NCI-H345 treated with DMSO at 0.1 percent for 48 hours (cell line): ENCODE measurements at regions not wholly inside any gene's neighbourhood (a gene's known extent, or its start where the extent isn't known, plus 50 kb on each side); places are given as distances from the start of the nearest gene placed in this dataset.

Experiments used
- DNase-seq: peaks from one replicate; lab custom pipeline; 2025; ENCODE audit not compliant: unreplicated experiment; lab: John Stamatoyannopoulos, UW

GRCh38 chr6:169165561-169166300 is 87.9 kb downstream of the THBS2 start:
- no peak for DNase-seq

GRCh38 chr6:169164986-169165385 is 88.7 kb downstream of the THBS2 start:
- no peak for DNase-seq

DNA sequence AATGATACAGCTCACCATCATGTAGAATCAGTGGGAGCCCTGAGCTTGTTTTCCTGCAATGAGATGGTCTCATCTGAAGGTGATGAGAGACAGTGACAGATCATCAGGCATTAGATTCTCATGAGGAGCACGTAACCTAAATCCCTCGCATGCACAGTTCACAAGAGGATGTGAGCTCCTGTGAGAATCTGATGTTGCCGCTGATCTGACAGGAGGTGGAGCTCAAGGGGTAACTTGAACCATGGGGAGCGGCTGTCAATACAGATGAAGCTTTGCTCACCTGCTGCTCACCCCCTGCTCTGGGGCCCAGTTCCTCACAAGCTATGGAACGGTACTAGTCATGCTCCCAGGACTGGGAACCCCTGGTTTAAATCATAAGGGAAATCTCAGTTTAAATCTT is 89.2 kb downstream of the THBS2 start:
- no peak for DNase-seq

- DNase-seq = no peak
These were observed 90.2 kb downstream of the THBS2 start for GRCh38 chr6:169163411-169163901.

DNA sequence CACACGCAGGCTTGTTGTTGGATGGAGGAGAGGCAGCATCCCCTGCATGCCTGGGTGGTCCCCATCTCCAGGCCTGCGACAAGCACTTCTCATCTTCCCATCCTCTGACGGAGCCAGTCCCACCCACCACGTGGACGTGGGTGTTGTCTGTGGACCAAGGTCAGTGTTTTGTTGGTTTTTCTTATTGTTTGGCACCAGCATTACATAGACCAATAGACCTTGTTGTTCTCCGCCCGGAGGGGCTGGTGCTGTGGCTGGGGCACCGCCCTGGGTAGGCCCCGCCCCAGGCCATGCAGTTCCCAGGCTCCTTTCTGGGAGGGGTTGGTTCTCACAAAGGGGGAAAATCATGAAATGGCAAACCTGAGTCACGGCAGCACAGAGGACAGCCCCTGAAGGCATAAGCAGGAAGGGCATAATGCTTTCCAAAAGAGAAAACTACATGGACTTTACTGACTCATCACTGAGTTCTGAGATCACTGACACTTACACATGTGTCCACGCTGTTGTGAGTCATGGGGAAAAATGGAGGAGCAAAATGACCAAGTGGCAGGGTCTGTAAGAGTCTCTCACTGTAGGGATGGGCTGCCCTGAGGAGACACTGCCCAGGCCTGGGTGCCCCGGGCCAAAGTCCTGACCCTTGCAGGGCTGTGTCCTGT is 90.8 kb downstream of the THBS2 start:
- DNase-seq = no peak

- DNase-seq = no peak
These were observed 91.4 kb downstream of the THBS2 start for GRCh38 chr6:169162249-169162648.

DNA sequence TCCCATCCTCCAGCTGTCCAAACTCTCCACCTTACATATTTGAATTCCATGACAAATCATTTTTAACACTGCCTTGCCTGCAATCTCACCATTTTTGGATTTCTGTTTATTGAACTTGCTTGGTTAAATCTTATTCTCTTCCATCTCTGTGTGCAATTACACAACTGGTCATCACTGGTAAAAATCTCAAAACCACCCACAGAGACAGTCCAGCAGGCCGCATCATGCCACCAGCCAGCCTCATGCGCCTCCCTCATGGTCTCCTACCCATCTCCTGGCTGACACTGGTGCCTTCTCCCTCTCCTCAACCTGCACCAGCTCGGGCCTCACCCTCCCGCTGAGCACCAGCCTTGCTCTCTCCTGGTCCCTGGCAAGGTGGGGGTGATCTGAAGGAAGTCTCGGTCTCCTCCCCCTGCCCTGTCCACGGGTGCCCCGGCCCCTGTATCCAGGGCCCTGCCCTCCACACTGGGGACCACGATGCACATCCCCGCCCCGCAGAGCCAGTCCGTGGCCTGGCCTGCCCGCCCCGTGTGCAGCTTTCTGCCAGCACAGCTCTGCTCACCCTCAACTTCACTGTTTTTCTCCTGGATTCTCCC is 92.0 kb downstream of the THBS2 start:
- DNase-seq = no peak

DNA sequence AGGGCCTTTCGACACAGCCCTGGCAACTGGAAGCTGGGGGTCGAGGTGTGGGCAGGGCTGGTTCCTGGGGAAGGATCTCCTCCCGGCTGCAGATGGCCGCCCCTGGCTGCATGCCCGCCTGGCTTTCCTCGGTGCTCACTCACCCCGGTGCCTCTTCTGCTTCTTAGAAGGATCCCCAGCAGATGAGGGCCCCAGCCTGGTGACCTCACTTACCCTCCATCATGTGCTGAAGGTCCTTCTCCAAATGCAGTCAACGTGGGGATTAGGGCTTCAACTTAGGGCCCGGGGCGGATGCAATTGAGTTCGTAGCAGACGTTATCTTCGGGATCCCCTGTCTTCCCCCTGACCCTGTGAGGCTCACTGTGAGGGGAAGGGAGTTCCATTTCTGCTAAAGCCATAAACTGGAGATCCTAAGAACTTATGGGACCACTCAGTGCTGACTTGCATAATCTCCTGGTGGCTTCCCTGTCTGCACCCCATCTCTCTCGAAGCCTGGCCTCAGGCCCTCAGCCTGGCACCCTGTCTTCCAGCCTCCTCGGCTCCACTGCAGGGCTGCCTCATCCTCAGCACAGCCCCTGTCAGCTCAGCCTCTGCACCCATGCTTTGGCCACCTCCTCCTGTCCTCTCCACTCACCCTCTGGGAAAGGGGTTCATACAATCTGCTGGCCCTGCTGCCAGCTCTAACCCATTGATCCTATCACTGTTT is 92.6 kb downstream of the THBS2 start:
- no peak for DNase-seq

- DNase-seq = no peak
These were observed 93.4 kb downstream of the THBS2 start for GRCh38 chr6:169160091-169160854.

DNA sequence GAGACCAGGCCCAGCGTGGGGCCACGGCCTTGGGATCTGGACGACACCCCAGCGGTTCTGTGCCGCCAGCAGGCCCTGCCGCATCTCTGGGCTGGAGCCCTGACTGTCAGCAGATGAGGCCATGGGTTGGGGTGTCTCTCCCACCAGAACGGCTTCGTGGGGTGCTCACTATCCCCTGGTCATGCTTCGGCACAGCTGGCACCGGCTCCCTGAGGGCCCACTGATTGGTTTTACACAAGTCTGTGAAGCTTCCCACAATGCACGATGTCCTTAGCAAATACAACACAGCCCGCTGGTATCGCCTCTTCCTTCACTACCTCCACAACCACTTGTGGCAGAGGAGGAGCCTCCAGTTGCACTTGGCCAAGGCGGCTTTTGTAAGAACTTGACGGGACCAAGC is 94.3 kb downstream of the THBS2 start:
- DNase-seq = no peak

DNA sequence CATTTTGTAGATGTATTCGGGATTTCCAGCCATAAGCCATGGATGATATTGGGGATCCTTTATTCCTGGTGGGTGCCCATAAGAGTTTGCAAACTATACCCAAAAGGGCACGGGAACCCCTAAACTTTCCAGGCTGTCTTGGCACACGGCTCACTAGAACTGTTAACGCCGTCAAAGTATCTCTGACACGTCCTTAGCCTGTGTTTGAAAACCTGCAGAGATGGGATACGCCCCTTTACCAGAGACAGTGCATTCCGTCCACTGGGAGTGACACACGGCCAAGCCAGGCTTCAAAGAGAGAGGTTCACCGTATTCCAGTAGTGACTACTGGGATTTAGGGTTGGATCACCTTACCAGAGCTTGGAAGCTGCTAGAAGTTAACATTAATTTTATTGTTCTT is 95.0 kb downstream of the THBS2 start:
- DNase-seq = no peak

DNA sequence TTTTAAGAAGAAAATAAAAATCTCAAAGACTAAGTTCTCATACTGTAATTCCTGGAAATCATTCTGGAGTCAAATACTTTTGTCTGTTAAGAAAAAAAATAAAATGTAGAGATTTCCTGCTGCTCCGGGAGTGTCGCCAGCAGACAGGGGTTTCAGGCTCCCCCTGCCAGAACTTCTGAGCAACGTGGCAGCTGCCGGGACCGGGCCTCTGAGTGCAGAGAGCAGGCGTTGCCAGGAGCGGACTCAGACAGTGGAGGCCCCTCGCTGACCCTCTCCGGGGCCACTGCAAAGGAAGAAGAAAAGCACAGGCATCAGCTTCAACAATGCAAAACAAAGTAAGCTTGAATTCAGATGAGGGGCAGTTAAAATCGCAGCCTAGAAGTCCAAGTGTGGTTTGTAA is 95.5 kb downstream of the THBS2 start:
- DNase-seq = no peak

DNA sequence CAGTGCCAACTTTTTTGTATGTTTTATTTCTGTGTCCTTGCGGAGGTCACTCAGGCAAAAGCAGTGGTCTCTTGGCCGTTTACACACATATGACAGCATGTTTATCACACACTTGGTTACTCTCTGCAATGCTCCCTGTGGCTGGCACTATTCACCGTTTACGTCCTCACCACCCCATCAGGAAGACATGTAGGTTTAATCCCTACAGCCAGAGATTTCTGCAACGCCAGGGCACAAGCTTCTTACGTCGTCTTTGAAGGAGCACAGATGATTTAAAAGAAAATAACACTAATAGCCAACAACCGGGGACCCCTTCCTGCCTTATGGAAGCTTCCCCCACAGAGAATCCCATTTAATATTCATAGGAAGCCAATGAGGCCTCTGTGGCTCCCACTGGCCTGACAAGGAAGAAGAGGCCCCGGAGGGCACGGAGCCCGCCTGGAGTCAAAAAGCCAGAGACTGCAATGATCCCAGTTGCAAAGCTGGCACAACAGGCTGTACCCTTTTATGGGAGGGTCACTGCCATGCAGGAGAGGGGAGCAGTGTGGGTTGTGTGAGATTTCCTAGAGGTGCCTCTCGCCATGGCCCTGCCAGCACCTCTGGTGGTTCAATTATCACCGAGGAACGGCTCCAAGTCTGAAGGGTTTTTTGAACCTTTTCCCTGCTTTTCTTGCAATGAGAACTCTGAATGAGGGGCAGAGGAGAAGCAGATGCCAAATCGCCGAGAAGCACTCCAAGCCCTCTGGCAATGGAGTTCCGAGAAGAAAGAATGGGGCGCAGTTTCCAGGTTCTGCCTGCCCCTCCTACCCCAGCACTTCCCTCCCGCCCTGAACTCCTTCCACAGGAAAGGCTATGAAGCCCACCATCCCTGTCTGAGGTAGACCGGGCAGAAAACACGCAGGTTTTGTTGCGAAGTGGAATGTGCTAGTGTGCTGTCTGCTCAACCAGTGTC is 96.2 kb downstream of the THBS2 start:
- DNase-seq = no peak

DNA sequence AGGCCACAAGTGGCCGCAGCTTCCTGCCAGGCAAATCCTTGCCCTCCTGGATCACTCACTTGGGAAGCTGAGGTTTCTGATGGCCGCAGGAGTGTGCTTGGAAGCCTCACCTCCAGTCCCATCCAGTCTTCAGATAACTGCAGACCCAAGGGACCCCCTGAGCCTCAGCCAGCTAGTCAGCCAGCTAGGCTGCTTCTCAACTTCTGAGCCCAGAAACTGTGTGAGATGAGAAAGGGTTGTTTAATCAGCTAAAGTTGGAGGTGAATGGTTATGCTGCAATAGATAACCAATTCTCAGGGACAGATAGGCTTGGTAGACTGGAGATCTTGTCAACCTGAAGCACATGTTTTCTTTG is 96.9 kb downstream of the THBS2 start:
- no peak for DNase-seq

DNA sequence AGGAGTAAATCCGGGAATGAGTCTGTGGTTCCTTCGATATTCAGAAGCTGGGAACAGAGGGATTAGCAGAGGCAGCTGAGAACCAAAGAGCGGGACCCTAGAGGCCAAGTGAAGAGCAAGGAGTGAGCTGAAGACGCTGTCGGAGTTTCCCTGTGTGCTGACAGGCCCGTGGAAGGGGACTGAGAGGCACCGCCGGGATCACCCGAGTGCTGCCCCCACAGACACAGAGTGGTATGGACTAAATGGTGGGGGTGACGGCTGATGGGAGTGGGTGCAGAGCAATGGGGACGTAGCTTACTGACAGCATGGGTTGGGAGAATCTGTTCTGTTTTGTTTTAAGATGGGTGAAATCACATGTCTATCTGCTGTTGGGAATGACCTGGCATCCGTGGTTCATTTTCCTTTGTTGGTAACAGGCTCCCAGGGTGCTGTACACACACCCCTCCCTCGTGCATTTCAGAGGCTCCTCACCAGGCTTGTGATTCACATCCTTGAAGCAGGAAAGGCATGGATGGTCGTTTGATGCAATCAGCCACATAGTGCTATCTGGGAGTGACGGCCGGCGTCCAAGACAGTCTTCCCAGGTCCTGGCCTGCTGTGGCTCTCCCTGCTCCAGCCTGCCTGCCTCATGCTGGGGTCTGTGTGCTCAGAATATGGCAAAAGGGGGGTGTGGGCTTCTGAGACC is 97.4 kb downstream of the THBS2 start:
- DNase-seq = no peak

- DNase-seq = no peak
These were observed 98.2 kb downstream of the THBS2 start for GRCh38 chr6:169155481-169155880.

GRCh38 chr6:169153401-169153800 is 100.2 kb downstream of the THBS2 start:
- DNase-seq = no peak

GRCh38 chr6:169146521-169146920 is 107.1 kb downstream of the THBS2 start:
- no peak for DNase-seq

GRCh38 chr6:169145991-169146501 is 107.6 kb downstream of the THBS2 start:
- no peak for DNase-seq
